GM19324 (cell line): ENCODE measurements at regions not wholly inside any gene's neighbourhood (a gene's known extent, or its start where the extent isn't known, plus 50 kb on each side); places are given as distances from the start of the nearest gene placed in this dataset.

ENCODE experiments used
- ATAC-seq: cut with Tn5 transposase; IDR thresholded peaks from one replicate; pipeline ENCODE4 v1.9.1; 2021; ENCODE audit warnings: mild to moderate bottlenecking, moderate library complexity; ENCODE audit not compliant: unreplicated experiment, low FRiP score

DNA sequence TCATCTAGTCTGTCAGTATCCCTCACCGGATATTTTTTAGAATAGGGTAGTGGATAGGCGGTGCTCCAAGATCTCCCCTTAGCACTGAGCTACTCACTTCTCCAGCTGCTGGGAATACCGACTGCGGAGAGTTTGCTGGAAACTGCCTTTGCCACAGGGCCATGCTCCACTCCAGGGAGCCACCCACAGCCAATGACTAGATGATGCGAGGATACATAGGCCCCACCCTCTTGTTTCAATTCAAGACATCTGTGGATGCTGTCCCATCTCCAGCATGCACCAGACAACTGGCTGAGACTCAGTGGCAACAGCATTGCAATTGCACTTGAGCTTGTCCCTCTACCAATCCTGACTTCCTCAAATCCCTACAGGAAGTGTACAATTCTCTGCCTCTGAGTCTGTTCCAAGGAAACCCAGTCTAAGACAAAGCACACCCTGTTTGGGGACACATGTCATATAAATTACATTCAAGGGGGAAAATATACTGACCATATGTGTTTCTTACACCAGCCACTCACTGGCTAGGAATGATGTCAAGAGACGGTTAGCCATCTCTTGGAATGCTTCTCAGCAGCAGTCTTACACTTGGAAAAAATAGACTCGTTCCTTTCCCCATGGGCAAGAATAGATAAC lies 312.6 kb upstream of the KIF2A start:
- ATAC-seq = no peak

DNA sequence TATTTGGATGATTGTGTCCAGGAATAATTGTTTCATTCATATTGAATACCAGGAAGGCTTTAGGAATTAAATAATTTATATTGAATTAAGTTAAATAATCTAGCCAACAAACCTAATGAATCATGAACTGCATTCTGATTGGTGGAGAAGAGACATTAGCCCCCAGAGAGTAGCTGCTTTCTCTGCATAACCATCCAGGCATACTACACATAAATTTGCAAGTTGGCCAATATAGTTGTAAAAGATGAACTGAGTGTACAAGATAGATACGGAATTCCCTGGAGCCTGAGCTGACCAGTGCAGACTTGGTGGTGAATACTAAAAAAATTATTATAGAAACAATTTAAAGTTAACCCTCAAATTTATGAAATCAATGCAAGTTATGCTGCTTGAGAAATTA lies 311.8 kb upstream of the KIF2A start:
- ATAC-seq = no peak

DNA sequence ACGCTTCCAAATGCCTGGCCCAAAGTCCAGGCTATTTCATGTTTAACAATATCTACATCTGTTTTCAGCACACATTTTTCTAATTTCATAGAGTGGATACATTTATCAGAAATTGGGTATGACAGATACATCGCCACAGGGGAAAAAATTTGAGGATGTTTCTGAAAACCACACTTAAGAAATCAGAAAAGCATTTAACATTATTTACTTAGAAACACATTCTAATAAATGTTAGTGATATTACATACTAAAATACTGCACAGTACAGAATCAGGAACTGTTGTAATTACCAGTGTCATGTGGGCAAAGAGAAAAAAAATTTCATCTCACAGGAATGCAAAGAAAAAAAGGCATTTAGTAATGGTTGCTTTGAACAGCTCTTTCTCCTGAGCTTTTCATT lies 310.5 kb upstream of the KIF2A start:
- no peak for ATAC-seq

GRCh38 chr5:61999371-61999770 lies 306.6 kb upstream of the KIF2A start:
- no peak for ATAC-seq

GRCh38 chr5:62000646-62001045 lies 305.4 kb upstream of the KIF2A start:
- no peak for ATAC-seq

- no peak for ATAC-seq
Measured at GRCh38 chr5:62001640-62002039, 304.4 kb upstream of the KIF2A start.

GRCh38 chr5:62002436-62002835 lies 303.6 kb upstream of the KIF2A start:
- no peak for ATAC-seq

DNA sequence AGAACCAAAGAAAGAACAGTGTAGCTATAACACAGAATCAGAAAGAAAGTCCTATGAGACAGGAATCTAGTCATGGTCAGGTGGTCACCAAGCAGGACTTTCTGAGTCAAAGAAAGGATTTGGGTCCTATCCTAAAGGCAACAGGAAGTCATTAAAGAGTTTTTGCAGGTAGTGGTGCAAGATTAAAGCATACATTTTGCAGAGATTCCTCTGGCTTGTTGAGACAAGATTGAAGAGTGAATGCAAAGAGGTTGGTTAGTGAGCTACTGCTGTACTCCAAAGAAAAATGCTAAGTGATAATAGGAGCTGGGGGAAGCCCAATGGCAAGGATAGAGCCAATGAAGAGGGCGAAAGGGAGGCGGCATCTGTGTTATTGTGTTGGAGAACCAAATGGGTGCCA lies 300.5 kb upstream of the KIF2A start:
- no peak for ATAC-seq

DNA sequence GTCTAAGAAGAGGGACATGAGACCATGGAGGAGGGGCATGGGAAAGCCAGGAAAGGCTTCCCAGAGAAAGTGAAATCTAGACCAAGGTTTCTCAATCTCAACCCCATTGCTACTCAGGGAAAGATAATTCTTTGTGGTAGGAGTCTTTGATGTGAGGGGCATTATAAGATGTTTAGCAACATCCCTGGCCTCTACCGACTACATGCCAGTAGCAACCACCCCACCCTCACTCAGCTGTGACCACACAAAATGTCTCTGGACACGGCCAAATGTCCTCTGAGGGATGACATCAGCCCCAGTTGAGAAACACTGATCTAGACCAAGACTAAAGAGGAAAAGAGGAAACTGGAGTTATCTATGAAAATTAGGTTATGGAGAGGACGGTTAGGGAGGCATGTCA lies 298.5 kb upstream of the KIF2A start:
- ATAC-seq = no peak

GRCh38 chr5:62011089-62011664 lies 294.8 kb upstream of the KIF2A start:
- no peak for ATAC-seq

GRCh38 chr5:62017092-62017491 lies 288.9 kb upstream of the KIF2A start:
- no peak for ATAC-seq

DNA sequence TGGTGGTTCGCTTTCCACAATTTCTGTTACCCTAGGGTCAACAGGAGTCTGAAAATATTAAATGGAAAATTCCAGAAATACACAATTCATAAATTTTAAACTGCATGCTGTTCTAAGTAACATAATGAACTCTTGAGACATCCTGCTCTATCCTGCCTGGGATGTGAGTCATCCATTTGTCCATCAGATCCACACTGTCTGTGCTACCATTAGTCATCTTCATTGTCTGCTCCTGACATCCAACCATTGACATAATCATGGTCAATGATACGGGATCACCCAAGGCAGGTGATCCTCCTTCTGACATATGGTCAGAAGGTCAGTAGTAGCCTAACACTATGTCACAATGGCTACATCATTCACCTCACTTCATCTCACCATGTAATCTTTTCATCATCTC lies 276.7 kb upstream of the KIF2A start:
- no peak for ATAC-seq

DNA sequence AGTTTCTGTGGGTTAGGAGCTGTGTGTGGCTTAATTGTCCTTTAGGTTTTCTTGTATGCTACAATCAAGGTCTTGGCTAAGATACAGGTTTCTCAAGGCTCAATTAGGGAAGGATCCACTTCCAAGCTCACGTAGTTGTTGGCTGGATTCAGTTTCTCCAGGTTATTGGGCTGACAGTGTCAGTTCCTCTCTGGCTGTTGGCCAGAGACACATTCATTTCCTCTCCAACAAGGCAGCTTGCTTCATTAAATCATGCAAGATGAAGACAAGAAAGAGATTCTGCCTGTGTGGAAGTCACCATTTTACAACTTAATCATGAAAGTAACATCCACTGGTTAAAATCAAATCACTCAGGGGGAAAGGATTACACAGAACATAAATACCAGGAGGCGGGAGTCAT lies 275.7 kb upstream of the KIF2A start:
- ATAC-seq = no peak

DNA sequence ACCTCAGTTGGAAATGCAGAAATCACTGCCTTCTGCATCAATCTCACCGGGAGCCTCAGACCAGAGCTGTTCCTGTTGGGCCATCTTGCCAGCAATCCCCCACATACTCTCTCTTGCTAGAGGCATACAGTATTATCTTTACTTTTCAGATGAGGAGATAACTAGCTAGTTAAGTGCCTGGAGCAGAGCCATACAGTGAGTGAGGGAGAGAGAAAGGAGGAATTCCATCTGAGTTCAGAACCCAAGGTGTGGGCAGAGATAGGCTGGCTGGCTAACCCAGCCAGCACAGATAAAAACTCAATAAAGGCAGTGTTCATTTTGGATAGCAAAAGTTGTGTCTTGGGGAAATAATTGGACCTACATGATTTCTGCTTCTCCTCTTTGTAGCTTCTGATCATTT lies 268.0 kb upstream of the KIF2A start:
- no peak for ATAC-seq

DNA sequence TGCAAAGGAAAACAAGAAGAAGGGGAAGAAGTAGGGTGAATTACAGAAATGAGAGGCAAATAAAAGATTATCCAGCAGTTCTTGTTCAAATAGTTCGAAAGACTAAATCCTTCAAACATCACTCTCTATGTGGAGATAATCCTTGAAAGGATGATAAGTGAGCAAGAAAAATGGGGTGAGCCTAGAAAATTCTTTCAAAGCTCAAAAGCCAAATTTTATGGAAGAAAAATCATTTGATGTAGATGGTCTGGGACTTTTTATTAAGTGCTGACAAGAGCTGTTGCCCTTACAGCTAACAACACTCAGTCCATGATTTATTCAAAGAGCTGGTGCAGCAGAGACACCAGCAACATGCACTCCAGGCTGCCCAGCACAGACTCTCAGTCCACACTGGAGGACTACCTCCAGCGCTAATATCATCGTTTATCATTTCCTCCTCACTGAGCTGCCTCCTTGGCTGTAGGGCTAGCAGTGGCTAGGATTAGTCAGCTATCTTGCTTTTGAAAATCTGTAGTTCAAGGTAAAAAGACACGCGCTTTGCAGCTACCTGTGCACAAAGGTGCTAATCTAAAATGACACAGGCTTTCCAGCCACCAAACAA lies 264.8 kb upstream of the KIF2A start:
- no peak for ATAC-seq

- no peak for ATAC-seq
Measured at GRCh38 chr5:62042007-62042406, 264.0 kb upstream of the KIF2A start.

- no peak for ATAC-seq
Measured at GRCh38 chr5:62043289-62044280, 262.4 kb upstream of the KIF2A start.

- no peak for ATAC-seq
Measured at GRCh38 chr5:62044989-62045388, 261.0 kb upstream of the KIF2A start.

DNA sequence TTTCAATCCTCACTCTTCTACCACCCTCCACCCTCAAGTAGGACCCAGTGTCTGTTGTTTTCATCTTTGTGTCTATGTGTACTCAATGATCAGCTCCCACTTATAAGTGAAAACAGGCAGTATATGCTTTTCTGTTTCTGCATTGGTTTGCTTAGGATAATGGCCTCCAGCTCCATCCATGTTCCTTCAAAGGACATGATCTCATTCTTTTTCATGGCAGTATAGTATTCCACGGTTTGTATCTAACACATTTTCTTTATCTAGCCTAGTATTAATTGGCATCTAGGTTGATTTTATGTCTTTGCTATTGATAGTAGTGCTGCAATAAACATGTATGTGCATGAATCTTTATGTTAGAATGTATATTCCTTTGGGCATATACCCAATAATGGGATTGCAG lies 259.8 kb upstream of the KIF2A start:
- no peak for ATAC-seq

DNA sequence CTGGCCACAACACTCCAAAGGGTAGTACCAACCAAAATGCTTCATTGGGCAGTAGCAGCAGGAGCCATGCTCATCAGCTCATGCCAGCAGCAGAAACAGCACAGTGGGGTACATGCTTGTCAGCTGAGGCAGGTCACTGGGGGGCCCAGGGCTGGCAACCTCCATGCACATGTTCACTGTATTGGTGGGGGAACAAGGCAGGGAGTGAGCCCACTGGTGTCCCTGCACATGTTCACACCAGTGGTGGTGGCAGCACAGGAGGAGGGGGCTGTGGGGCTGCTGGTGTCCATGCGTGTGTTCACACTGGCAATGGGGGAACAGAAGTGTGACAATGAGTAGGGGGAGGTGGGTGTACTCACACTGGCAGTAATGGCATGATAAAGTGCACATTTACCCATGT lies 254.3 kb upstream of the KIF2A start:
- ATAC-seq = no peak

DNA sequence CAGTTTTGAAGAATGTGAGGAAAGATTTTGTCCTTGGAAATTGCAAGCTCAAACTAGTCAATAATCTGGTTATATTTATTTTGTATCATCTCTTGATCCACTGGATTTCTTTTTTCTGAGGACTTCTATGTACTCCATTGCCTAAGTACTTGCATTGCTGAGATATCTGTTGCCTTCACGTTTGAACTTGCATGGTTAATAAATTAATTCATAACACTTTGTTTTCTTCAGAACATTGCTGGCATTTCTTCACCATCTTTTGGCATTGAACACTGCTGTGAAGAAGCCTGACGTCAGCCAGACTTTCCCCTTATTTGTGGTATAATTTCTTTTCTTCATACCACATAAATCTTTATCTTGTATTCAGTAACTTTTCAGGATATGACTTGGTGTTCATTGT lies 246.0 kb upstream of the KIF2A start:
- ATAC-seq = no peak
